Thyroid gland (tissue), 4 donors: ENCODE measurements at regions not wholly inside any gene's neighbourhood (a gene's known extent, or its start where the extent isn't known, plus 50 kb on each side); places are given as distances from the start of the nearest gene placed in this dataset.

Experiments used
- POLR2A ChIP-seq, 2 donors: fragments of 450-650 bp; IDR thresholded peaks; one replicate each; pipeline ENCODE4 v1.6.1; 2017; ENCODE audit warnings: antibody characterized with exemption in 2 of 2, mild to moderate bottlenecking in 2 of 2, moderate library complexity in 1 of 2
- TF ChIP-seq, protein P1 (sequence below), 6 experiments: fragments of 200-600 bp in 3 of 6; fragments of 450-650 bp in 3 of 6; sonication (generic) in 3 of 6; IDR thresholded peaks; one replicate each; pipeline ENCODE4 v1.5.1; 2016 to 2019; ENCODE audit warnings: antibody characterized with exemption in 6 of 6, mild to moderate bottlenecking in 2 of 6, inconsistent platforms in 1 of 6, moderate library complexity in 1 of 6

DNA sequence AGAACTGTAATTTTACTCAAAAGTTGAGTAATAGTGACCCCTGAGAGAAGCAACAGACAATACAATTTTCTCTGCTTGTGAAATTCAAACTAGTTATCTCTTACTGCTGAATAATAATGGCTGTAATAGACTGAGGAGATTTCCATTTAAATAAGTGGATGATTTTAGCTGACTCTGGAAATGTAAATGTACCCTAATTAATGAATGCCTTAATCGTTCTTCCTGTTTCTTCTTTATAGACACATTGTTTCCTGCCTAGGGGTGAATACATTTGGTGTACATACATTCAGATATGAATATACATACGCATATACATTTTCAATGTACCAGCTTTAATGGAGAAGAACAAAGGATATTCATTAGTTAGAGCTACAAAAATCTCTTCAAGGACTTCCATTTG lies 611.9 kb downstream of the TFAP2B start:
- TF ChIP-seq, protein P1, sequence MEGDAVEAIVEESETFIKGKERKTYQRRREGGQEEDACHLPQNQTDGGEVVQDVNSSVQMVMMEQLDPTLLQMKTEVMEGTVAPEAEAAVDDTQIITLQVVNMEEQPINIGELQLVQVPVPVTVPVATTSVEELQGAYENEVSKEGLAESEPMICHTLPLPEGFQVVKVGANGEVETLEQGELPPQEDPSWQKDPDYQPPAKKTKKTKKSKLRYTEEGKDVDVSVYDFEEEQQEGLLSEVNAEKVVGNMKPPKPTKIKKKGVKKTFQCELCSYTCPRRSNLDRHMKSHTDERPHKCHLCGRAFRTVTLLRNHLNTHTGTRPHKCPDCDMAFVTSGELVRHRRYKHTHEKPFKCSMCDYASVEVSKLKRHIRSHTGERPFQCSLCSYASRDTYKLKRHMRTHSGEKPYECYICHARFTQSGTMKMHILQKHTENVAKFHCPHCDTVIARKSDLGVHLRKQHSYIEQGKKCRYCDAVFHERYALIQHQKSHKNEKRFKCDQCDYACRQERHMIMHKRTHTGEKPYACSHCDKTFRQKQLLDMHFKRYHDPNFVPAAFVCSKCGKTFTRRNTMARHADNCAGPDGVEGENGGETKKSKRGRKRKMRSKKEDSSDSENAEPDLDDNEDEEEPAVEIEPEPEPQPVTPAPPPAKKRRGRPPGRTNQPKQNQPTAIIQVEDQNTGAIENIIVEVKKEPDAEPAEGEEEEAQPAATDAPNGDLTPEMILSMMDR (IDR thresholded peaks at IDR 0.05): no peak
- no peak for TF ChIP-seq POLR2A (IDR thresholded peaks at IDR 0.05)
